Astrocyte of the hippocampus (primary cell): ENCODE measurements at regions not wholly inside any gene's neighbourhood (a gene's known extent, or its start where the extent isn't known, plus 50 kb on each side); places are given as distances from the start of the nearest gene placed in this dataset.
"Not testable (repeated sequence)": the region's sequence is repeated elsewhere in the genome, so short reads cannot be mapped to it uniquely, and the experiment has no call there.

Experiments
- DNase-seq: peaks from one replicate; pipeline ENCODE4 v3.0.0; 2011; ENCODE audit warnings: low read depth, low spot score

- not testable (repeated sequence) for DNase-seq
Measured at GRCh38 chr15:83335542-83335941, 51.1 kb upstream of the BNC1 start.

DNA sequence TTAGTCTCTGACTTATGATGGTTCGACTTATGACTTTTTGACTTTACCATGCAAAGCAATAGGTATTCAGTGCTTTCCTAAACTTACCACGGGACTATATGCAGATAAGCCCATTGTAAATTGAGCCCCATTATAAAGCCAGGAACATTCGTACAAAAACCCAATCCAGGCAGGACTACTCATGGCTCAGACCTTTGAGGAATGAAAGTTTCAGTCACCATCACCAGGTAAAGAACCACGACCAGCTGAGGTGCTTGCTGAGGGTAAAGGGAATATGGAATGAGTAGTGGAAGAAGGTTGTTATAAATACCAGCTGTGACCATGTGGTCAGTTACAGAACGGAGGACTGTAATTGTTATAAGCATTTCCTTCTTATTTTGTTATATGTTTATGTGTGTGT is 54.9 kb upstream of the BNC1 start:
- DNase-seq = no peak

- DNase-seq = no peak
Measured at GRCh38 chr15:83340087-83340486, 55.6 kb upstream of the BNC1 start.

DNA sequence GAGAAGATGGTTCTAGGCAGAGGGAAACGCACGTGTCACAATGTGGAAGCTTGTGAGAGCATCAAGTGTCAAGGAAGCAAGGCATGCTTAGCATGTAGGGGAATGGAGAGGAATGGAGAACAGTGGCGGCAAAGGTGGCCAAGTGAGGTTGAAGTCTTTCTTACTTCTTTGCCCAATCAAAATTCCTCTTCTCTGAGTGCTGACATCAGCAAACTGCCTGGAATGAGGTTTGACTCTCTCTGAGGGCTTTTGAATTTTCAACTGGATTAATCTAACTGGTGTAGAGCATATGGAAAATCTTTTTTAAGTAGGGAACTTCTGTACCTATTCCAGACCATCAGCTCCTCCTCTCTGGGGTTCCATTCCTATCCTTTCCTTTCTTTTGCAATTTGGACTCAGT is 61.9 kb upstream of the BNC1 start:
- no peak for DNase-seq

DNA sequence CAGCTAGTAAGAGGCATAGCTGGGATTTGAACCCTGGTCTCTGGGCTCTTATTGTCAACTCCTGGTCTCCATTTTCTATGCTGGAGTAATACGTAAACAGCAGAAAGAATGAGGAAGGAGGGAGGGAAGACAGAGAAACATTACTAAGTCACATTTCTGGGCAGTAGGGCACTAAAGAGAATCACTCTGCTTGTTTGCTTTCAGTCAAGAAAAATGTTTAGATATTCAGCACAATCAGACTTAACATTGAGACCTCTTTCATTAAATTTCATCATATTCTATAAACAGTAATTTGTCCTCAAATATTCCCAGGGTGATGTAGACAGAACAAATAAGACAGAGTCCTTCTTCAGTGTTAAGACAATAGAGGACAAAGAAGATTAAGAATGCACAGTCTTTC is 67.7 kb upstream of the BNC1 start:
- DNase-seq = no peak

DNA sequence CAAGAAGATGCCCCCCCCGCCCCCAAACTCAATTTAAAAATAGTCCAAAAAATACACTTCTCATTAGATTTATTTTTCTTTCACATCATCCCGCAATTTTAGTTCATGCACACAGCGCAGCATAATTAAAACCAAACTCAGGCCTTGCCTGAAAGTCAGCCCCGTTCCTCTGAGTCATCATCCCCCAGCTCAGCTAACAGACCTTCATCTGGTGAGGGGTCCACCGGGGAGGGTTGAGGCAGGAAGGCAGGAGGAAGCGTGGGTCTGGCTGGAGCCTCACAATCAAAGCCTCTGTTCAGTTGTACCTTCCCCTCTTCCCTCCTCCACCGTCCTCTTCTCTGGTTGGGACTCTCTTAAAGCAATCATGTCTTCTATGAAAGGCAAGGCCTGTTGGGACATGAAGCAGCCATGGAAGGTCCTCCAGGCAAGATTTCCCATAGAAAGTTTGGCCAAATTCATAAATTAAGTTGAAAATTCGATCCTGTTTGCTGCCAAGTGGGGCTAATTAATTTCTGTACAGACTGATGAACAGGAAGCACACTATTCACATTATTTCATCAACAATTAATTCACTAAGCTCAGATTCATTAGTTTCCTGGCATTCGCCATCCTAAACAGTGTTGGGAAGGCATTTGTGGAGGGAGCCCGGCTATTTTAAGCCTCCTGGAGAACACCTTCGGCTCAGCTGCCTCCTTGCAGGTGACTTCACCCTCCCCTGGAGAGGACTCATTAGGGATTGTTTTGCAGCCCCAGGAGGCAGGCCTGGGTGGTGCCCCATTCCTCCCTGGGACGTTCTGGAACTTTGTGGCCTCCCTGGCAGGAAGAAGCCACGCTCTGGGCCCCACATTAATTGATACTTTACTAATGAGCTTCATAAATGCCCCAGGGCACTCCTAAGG is 72.3 kb upstream of the BNC1 start:
- peak; percentile 5 for DNase-seq

DNA sequence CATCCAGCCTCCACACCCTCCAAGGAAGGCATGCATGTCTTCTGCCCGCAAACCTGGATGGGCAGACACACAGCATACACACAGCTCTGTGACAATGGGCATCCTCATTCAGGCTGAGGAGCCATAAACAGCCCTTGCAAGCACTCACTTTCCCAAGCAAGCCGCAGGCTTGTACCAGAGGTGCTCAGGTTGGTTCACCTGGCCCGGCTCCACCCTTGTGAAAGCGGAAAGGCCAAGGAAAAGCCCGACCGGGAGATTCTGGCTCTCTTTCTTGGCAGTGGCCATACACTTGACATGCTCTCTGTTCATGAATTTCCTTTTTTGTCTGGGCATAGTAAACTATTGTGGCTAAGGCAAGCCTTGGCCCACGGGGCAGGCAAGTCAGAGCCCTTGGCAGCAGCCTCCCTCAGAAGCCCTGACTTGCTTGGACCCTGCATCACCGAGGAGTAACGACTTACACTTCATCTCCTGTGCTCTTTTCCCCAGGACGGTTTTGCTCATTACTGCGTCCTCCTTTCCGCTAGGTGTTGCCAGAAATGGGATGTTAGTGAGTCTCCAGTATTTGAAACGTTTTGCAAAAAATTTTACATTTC is 74.6 kb upstream of the BNC1 start:
- no peak for DNase-seq

- no peak for DNase-seq
Measured at GRCh38 chr15:83362706-83363105, 78.2 kb upstream of the BNC1 start.

GRCh38 chr15:83364501-83364900 is 80.0 kb upstream of the BNC1 start:
- no peak for DNase-seq

DNA sequence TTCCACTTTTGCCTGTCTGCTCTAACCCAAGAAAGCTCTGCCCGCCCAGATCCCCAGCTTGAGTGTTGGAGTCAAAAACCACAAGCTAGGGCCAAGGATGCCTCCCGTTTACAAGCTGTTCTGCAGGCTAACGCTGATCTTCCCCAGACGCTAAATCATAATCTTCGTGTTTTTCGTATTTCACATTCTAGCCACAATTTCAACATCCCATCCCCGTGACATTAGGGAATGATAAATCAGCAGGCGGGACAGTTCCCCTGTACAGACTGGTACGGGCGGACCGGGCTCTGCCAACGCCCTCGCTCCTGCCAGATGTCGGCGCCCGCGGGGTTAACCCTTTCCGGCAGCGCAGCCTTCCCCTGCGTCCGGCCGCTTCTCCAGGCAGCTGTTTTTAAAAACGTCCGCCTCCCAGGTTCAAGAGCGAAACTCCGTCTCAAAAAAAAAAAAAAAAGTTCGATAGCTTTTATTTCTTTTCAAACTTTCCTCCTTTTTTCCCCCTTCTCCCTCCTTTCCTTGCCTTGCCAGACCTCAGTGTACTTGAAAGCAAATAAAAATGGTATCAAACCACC is 81.0 kb upstream of the BNC1 start:
- DNase-seq = peak; percentile 50

GRCh38 chr15:83372434-83372891 is 74.7 kb upstream of the SH3GL3 start:
- peak; percentile 28 for DNase-seq

DNA sequence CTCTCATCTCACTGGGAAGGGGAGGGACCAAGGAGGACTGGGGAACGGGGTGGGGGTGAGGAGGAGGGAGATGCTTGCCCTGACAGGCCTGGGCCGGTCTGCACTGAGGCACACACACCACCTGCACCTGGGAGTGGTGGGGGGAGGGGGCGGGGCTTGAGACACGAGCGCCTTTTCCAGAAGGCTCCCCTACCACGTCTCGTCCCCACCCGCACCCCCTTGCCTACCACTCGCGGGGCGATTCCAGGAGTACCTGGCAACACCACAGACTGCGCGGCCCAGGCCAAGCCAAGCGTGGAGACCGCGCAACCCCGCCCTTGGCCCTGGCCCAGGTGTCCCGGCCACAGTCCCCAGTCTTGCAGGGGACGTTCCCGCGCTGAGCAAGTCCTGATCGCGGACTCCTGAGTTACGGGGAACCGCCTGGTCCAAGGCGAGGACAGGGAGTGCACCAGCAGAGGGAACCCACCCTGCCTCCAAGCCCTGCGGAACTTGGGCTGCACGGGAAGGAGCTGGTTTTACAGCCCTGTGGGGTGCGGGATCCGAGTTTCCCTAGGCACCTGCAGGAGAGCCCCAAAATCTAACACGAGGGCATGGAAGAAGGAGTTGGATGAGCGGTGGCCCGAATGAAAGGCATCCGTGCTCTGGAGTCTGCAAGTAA is 68.1 kb upstream of the SH3GL3 start:
- DNase-seq = peak; percentile 17

- peak; percentile 17 for DNase-seq
Measured at GRCh38 chr15:83379579-83379959, 67.6 kb upstream of the SH3GL3 start.

GRCh38 chr15:83380059-83380458 is 67.1 kb upstream of the SH3GL3 start:
- peak; percentile 10 for DNase-seq

DNA sequence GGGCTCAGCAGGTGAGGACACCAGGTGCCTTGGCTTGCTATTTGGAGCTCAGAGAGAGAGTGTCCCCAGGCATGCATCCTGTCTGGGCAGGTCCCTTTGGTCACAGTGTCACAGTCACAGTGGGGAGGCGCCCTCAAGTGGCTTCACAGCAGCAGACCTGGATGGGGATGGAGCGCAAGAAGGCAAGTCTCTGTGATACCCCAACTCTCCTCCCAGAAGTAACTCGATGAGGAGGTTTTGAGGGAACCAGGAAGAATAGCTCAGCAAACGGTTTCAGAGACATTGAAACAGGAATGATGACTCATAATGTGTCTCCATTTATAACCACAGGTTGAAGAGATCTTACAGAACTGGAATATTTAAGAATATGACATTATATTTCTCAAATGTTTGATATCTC is 66.5 kb upstream of the SH3GL3 start:
- peak; percentile 10 for DNase-seq

- DNase-seq = not testable (repeated sequence)
Measured at GRCh38 chr15:83383608-83384139, 63.5 kb upstream of the SH3GL3 start.

DNA sequence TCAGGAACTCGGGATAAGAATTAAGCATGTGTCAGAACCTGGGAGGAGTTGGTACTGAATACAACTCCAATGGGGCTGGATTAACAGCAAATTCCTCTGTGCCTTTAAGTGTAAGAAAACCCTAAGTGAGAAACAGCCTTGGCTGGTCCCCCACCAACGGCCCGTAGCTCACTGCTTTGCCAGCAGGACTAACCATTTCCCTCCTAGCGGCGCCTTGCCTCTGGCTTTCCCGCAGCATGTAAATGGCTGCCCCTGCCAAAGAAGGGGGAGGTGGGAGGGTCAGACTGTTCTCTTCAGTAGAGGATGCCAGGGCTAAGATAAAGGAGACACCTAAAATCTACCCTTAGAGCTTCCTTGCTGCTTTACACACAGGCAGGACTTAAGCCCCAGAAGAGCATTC is 51.0 kb upstream of the SH3GL3 start:
- peak; percentile 45 for DNase-seq
